ENCODE measurements at regions not wholly inside any gene's neighbourhood (a gene's known extent, or its start where the extent isn't known, plus 50 kb on each side); places are given as distances from the start of the nearest gene placed in this dataset.

DNA sequence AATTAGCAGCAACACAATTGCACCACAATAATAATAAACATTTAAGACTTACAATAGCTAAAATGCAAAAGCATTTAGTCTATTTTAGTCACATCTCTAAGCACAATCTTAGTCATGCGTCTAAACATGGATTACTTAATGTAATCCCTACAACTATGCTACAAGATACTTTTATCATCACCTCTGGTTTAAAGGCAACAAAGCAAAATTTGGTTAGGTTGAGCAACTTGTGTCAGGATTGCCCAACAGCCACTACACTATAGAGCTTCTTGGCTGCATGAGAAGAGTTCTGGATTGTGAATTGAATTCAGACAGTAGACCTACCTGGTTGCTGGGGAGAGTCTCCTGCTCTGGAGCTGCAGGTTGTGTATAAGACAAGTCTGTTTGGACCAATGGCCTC is 146.5 kb upstream of the PUDP start:
- H3K4me3 ChIP-seq (ENCODE audit: low read length): no peak overlapping the region
- H3K79me2 ChIP-seq (ENCODE audit: control insufficient read depth, low read length): no peaks in the 10 kb centered on the region
- H3K4me2 ChIP-seq (ENCODE audit: low read length): no peak overlapping the region
- H3K36me3 ChIP-seq (ENCODE audit: control insufficient read depth, low read length): no peaks in the 10 kb centered on the region
- no peak overlapping the region for H3K27ac ChIP-seq (ENCODE audit: low read depth, low read length)
- no peaks in the 10 kb centered on the region for H3K27me3 ChIP-seq (ENCODE audit: control insufficient read depth, low read length)
- H3F3A ChIP-seq (ENCODE audit: control insufficient read depth, insufficient read depth): no peaks in the 10 kb centered on the region
- no peaks in the 10 kb centered on the region for H3K4me1 ChIP-seq (ENCODE audit: control insufficient read depth, low read length)
- no peaks in the 10 kb centered on the region for H4K20me1 ChIP-seq (ENCODE audit: control insufficient read depth, insufficient read depth, low read depth, low read length)
- no peaks in the 10 kb centered on the region for H3K9me3 ChIP-seq (ENCODE audit: control insufficient read depth, insufficient read depth, low read length)
- H3K9me2 ChIP-seq (replicated peaks; ENCODE audit: control insufficient read depth, low read length): no peaks in the 10 kb centered on the region
- no peak for TF ChIP-seq EZH2phosphoT487 (IDR thresholded peaks at IDR 0.05; ENCODE audit: borderline replicate concordance, low read length)
- TF ChIP-seq, protein P1, sequence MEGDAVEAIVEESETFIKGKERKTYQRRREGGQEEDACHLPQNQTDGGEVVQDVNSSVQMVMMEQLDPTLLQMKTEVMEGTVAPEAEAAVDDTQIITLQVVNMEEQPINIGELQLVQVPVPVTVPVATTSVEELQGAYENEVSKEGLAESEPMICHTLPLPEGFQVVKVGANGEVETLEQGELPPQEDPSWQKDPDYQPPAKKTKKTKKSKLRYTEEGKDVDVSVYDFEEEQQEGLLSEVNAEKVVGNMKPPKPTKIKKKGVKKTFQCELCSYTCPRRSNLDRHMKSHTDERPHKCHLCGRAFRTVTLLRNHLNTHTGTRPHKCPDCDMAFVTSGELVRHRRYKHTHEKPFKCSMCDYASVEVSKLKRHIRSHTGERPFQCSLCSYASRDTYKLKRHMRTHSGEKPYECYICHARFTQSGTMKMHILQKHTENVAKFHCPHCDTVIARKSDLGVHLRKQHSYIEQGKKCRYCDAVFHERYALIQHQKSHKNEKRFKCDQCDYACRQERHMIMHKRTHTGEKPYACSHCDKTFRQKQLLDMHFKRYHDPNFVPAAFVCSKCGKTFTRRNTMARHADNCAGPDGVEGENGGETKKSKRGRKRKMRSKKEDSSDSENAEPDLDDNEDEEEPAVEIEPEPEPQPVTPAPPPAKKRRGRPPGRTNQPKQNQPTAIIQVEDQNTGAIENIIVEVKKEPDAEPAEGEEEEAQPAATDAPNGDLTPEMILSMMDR (IDR thresholded peaks at IDR 0.05; ENCODE audit: low read depth, low read length, poor library complexity, severe bottlenecking): no peak

DNA sequence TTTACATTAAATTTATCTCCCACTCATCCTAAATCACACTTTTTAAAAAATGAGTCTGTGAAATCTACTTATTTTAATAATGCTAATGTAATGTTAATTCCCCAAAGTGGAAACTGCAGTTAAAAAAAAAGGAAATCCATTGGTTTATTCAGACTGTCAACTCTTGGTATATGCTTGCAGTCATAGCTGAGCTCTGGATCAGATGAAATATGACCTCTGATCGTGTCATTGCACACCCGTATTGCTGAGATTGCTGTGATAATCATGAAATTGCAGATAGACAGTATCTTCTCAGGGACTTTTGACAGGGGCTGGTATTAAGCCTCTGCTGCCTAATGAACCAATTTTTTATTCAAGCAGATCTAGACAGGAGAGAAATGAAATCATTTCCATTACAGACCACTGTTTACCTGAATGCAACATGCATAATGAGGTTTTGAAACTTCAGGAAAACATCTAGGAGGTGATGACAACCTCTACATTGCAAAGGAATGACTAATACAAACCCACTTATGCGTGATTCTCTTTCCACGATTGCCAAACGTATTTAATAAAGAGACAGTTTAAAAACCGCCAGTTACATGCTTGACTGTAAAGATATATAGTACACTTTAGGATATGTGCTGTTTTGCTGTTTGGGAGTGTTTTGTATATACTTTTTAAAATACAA is 138.3 kb upstream of the PUDP start:
- Histone ChIP-seq H3K4me2 (ENCODE audit: low read length) (no peak overlapping the region), H4K20me1 (ENCODE audit: control insufficient read depth, insufficient read depth, low read depth, low read length) (no peaks in the 10 kb centered on the region), H3K79me2 (ENCODE audit: control insufficient read depth, low read length) (no peaks in the 10 kb centered on the region), H3F3A (ENCODE audit: control insufficient read depth, insufficient read depth) (no peaks in the 10 kb centered on the region), H3K36me3 (ENCODE audit: control insufficient read depth, low read length) (no peaks in the 10 kb centered on the region), H3K9me3 (ENCODE audit: control insufficient read depth, insufficient read depth, low read length) (no peaks in the 10 kb centered on the region), H3K4me1 (ENCODE audit: control insufficient read depth, low read length) (no peaks in the 10 kb centered on the region), H3K27ac (ENCODE audit: low read depth, low read length) (no peak overlapping the region), H3K4me3 (ENCODE audit: low read length) (no peak overlapping the region), H3K27me3 (ENCODE audit: control insufficient read depth, low read length) (no peaks in the 10 kb centered on the region), H3K9me2 (replicated peaks; ENCODE audit: control insufficient read depth, low read length) (no peaks in the 10 kb centered on the region)
- TF ChIP-seq, protein P1 (IDR thresholded peaks at IDR 0.05; ENCODE audit: low read depth, low read length, poor library complexity, severe bottlenecking): no peak
- no peak for TF ChIP-seq EZH2phosphoT487 (IDR thresholded peaks at IDR 0.05; ENCODE audit: borderline replicate concordance, low read length)

DNA sequence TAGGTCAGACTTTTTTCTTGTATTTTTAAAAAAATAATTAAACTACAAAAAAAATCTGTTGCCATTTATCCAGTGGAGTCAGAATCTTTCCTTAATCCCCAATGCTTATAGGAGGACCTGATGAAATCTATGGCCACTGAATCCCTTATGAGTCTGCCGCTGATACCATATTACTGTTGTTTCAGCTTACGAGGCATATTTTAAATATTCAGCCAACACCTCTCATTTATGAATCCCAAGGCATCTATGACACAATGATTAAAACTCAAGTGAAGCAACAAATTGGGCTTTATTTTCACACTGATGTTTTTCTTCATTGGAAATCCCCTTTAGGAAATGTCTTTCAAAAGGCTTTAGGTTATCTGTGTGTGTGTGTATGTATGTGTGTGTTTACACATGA is 137.8 kb upstream of the PUDP start:
- TF ChIP-seq EZH2phosphoT487 (IDR thresholded peaks at IDR 0.05; ENCODE audit: borderline replicate concordance, low read length): no peak
- TF ChIP-seq, protein P1 (IDR thresholded peaks at IDR 0.05; ENCODE audit: low read depth, low read length, poor library complexity, severe bottlenecking): no peak
- Histone ChIP-seq H3K9me2 (replicated peaks; ENCODE audit: control insufficient read depth, low read length) (no peaks in the 10 kb centered on the region), H3K4me1 (ENCODE audit: control insufficient read depth, low read length) (no peaks in the 10 kb centered on the region), H3K27me3 (ENCODE audit: control insufficient read depth, low read length) (no peaks in the 10 kb centered on the region), H3K79me2 (ENCODE audit: control insufficient read depth, low read length) (no peaks in the 10 kb centered on the region), H3K27ac (ENCODE audit: low read depth, low read length) (no peak overlapping the region), H3K4me2 (ENCODE audit: low read length) (no peak overlapping the region), H3K4me3 (ENCODE audit: low read length) (no peak overlapping the region), H3K9me3 (ENCODE audit: control insufficient read depth, insufficient read depth, low read length) (no peaks in the 10 kb centered on the region), H3F3A (ENCODE audit: control insufficient read depth, insufficient read depth) (no peaks in the 10 kb centered on the region), H4K20me1 (ENCODE audit: control insufficient read depth, insufficient read depth, low read depth, low read length) (no peaks in the 10 kb centered on the region), H3K36me3 (ENCODE audit: control insufficient read depth, low read length) (no peaks in the 10 kb centered on the region)

Data from DOHH2 (cell line).